ENCODE measurements at regions not wholly inside any gene's neighbourhood (a gene's known extent, or its start where the extent isn't known, plus 50 kb on each side); places are given as distances from the start of the nearest gene placed in this dataset.
A peak's percentile ranks its signal among the peaks of the same experiment; 100 is the strongest.

- DNase-seq (no peak), ATAC-seq (ENCODE audit: poor library complexity) (no peak)
- intact Hi-C loops (cut with DNase I), result no loop called here
These were observed 227.4 kb downstream of the MAN2A1 start for GRCh38 chr5:109917154-109917546.

GRCh38 chr5:109917966-109918365 lies 228.2 kb downstream of the MAN2A1 start:
- DNase-seq (no peak), ATAC-seq (ENCODE audit: poor library complexity) (no peak)
- intact Hi-C loops (cut with DNase I), result no loop called here

GRCh38 chr5:109920736-109921135 lies 231.0 kb downstream of the MAN2A1 start:
- intact Hi-C loops (cut with DNase I), result no loop called here
- ATAC-seq (ENCODE audit: poor library complexity), result no peak
- no peak for DNase-seq

GRCh38 chr5:109921735-109922380 lies 232.1 kb downstream of the MAN2A1 start:
- peak; percentile 96 for ATAC-seq (ENCODE audit: poor library complexity)
- peak; percentile 70 for DNase-seq
- intact Hi-C loops (cut with DNase I), result no loop called here

- ATAC-seq (ENCODE audit: poor library complexity) (peak; percentile 36), DNase-seq (no peak)
- intact Hi-C loops (cut with DNase I), result no loop called here
These were observed 232.8 kb downstream of the MAN2A1 start for GRCh38 chr5:109922381-109922995.

GRCh38 chr5:109923205-109923604 lies 233.5 kb downstream of the MAN2A1 start:
- no peak for ATAC-seq (ENCODE audit: poor library complexity)
- no peak for DNase-seq
- intact Hi-C loops (cut with DNase I), result no loop called here

DNA sequence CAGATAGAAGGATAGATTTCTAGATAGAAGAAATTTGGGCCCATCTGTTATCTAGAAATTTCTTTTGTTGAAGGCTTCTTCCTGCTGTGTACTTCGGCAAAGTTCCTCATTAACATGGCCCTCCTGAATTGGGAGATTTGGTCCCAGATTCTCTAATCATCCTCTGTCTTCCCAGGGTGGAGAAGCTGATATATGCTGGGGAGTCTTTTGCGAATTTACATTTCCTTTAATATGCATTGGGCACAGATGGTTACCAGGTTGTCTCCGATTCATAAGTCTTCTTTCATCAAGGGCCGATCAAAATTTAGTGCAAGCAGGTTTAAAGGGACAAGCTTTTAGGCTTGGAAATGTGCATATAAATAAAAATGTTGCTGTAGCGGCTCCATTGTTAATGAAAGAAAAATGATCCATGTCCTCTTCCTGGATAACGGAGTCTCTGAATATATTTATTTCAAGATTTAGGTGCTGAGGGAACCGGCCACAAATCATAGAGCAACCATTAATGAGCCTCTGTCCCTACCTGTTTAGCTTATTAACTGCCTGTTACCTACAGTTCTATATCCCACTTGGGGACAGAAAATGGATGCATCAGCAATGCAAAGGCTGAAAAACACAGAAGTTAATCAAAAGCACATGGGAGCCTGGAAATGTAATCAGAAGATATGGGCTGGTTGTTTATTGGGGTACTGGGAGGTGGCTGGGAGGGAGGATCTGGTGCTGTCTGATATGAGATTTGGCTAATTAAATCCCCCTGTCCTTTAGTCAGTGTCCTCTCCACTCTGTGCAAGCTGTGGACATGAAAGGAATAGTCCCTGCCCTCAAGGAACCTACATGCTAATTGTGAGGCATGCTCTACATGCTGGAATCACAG lies 234.7 kb downstream of the MAN2A1 start:
- DNase-seq (no peak), ATAC-seq (ENCODE audit: poor library complexity) (no peak)
- intact Hi-C loops (cut with DNase I), result no loop called here

DNA sequence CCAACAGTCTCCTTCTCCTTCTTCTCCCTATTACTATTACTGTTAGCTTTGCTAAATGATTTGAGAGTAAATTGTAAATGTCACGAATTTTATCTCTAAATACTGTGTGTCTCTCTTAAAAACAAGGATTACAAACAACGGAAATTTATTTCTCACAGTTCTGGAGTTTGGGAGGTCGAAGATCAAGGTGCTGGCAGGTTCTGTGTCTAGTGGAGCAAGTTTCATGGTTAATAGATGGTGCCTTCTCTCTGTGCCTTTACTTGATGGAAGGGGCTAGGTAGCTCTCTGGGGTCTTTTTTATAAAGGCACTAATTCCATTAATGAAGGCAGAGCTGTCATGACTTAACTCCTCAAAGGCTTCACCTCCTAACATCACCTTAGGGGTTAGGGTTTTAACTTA lies 237.9 kb downstream of the MAN2A1 start:
- intact Hi-C loops (cut with DNase I), result no loop called here
- DNase-seq (no peak), ATAC-seq (ENCODE audit: poor library complexity) (no peak)

DNA sequence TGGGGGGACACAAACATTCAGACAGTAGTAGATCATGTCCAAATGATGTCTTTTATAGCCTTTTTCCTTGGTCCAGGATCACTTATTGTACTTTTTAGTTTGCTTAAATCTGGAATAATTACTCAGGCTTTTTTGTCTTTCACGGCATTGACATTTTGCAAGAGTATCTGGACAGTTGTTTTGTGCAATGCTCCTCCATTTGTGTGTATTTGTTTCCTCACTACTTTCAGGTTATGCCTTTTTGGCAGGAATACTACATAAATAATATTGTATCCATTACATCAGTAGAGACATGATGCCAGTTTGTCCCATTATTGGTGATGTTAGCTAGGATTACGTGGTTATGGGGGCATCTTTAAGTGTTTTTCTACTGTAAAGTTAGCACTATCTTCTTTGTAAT lies 238.3 kb downstream of the MAN2A1 start:
- ATAC-seq (ENCODE audit: poor library complexity), result no peak
- no peak for DNase-seq
- intact Hi-C loops (cut with DNase I), result no loop called here

- intact Hi-C loops (cut with DNase I), result no loop called here
- no peak for ATAC-seq (ENCODE audit: poor library complexity)
- DNase-seq, result no peak
These were observed 239.1 kb downstream of the MAN2A1 start for GRCh38 chr5:109928811-109929210.

GRCh38 chr5:109929376-109929775 lies 239.6 kb downstream of the MAN2A1 start:
- ATAC-seq (ENCODE audit: poor library complexity) (no peak), DNase-seq (no peak)
- intact Hi-C loops (cut with DNase I), result no loop called here

GRCh38 chr5:109929911-109930310 lies 240.2 kb downstream of the MAN2A1 start:
- intact Hi-C loops (cut with DNase I), result no loop called here
- DNase-seq, result no peak
- no peak for ATAC-seq (ENCODE audit: poor library complexity)

- intact Hi-C loops (cut with DNase I), result no loop called here
These were observed 241.5 kb downstream of the MAN2A1 start for GRCh38 chr5:109931049-109931780.

DNA sequence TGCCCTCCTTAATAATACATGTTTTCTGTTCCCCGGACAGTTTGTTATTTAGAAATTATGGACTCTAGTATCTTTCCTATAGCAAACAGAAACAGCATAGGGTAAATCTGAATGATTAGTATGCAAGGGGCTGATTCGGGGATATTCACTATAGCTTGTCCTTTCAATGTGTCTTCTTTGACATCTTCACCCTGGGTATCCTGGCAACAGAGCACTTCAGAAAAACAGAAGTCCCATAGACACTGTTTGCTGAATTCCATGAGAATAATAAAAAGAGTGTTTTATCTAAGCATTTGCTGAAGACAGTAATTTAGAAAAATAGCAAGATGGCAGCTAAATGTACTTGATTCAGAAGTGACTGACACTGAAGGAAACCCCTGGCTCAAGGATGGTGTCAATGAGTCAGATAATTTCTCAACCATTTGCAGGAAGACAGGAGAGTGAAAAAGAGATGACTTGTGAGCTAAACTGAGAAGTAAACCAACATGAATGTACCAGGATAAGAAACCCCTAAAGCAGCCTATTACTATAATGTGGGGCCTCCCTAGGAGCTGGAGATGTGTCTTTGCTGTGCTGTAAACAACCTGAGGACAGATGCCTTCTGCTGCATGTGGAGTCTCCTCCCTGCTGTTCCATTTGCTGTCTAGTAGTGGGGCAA lies 246.2 kb downstream of the MAN2A1 start:
- DNase-seq (no peak), ATAC-seq (ENCODE audit: poor library complexity) (no peak)

More at GRCh38 chr5:109931049-109931780, 241.5 kb downstream of the MAN2A1 start:
- no peak for DNase-seq
- ATAC-seq (ENCODE audit: poor library complexity), result no peak

GRCh38 chr5:109936996-109937395 lies 247.3 kb downstream of the MAN2A1 start:
- no peak for DNase-seq
- intact Hi-C loops (cut with DNase I), result no loop called here
- ATAC-seq (ENCODE audit: poor library complexity), result no peak

More for the DNA sequence above, 246.2 kb downstream of the MAN2A1 start:
- intact Hi-C loops (cut with DNase I), result no loop called here

GRCh38 chr5:109937951-109938350 lies 248.2 kb downstream of the MAN2A1 start:
- ATAC-seq (ENCODE audit: poor library complexity) (no peak), DNase-seq (no peak)
- intact Hi-C loops (cut with DNase I), result no loop called here

DNA sequence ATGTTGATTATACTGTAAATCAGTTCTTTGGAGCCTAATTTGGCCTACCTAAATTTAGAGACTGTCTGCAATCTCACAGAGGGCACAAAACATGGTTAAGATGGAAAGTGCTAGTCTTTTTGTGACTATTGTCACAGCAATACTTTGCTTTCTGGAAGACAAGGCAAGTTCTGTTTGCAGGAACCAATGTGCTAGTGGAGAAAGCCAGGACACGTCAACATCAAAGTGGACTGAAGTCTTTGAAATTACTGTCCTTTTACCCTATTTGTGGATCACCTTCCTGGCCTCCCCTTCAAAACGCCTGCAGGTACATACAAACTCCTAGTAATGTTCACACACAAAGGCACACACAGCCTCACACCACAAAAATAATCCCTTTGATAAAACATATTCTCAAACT lies 248.7 kb downstream of the MAN2A1 start:
- DNase-seq (no peak), ATAC-seq (ENCODE audit: poor library complexity) (no peak)
- intact Hi-C loops (cut with DNase I), result no loop called here

GRCh38 chr5:109939116-109939682 lies 249.5 kb downstream of the MAN2A1 start:
- intact Hi-C loops (cut with DNase I), result no loop called here
- DNase-seq (no peak), ATAC-seq (ENCODE audit: poor library complexity) (no peak)

All from Right ventricle myocardium superior (tissue), 1 donor.